IMR-90 (cell line): ENCODE measurements at regions not wholly inside any gene's neighbourhood (a gene's known extent, or its start where the extent isn't known, plus 50 kb on each side); places are given as distances from the start of the nearest gene placed in this dataset.

ENCODE experiments used
- ATAC-seq: fragments of 200-7000 bp; cut with Tn5 transposase; 2 replicates; pipeline ENCODE4 v1.9.1; 2020; ENCODE audit warnings: low read depth, mild to moderate bottlenecking, moderate library complexity
- BruUV-seq: library from RNA; stranded (reverse); fragments of 400-500 nt; replicated peaks from 2 replicates; lab custom pipeline; 2021; lab: Mats Ljungman, UMichigan
- CTCF ChIA-PET: fragments of 300-600 bp; formaldehyde crosslinking; extraction: SDS; loops from one replicate; lab custom pipeline; 2021; ENCODE audit warnings: antibody characterized with exemption; lab: Yijun Ruan, JAX
- POLR2A ChIA-PET: fragments of 300-600 bp; sonication (Branson Sonifier 250); formaldehyde crosslinking; loops from one replicate; lab custom pipeline; 2022; ENCODE audit warnings: antibody characterized with exemption; ENCODE audit not compliant: unreplicated experiment; lab: Charles Lee
- DNase-seq: peaks from one replicate; pipeline ENCODE4 v3.0.0; 2013
- H2AFZ ChIP-seq: replicated peaks from 2 replicates; pipeline ENCODE3; 2013; ENCODE audit warnings: low read length, mild to moderate bottlenecking; ENCODE audit not compliant: poor library complexity
- H2AK5ac ChIP-seq: 2 replicates; pipeline ENCODE4 v1.6.1; 2013; ENCODE audit warnings: low read depth, low read length, inconsistent platforms
- H2AK9ac ChIP-seq: replicated peaks from 2 replicates; pipeline ENCODE3; 2013; ENCODE audit warnings: mild to moderate bottlenecking, low read depth, low read length, moderate library complexity; ENCODE audit not compliant: poor library complexity
- H2BK120ac ChIP-seq: 2 replicates; pipeline ENCODE4 v1.6.1; 2013; ENCODE audit warnings: low read depth, low read length, inconsistent platforms
- H2BK15ac ChIP-seq: 3 replicates; pipeline ENCODE4 v1.6.1; 2013; ENCODE audit warnings: low read depth, low read length, inconsistent platforms
- H2BK20ac ChIP-seq: 2 replicates; pipeline ENCODE4 v1.6.1; 2013; ENCODE audit warnings: low read depth, mild to moderate bottlenecking, inconsistent platforms, low read length, moderate library complexity
- H2BK5ac ChIP-seq: 2 replicates; pipeline ENCODE4 v1.6.1; 2013; ENCODE audit warnings: mild to moderate bottlenecking, low read depth, low read length, inconsistent platforms; ENCODE audit not compliant: poor library complexity, severe bottlenecking
- H3K14ac ChIP-seq: replicated peaks from 2 replicates; pipeline ENCODE4 v1.6.1; 2013; ENCODE audit warnings: low read depth, low read length, inconsistent platforms
- H3K18ac ChIP-seq: 2 replicates; pipeline ENCODE4 v1.6.1; 2013; ENCODE audit warnings: low read depth, low read length, control low read depth
- H3K23ac ChIP-seq: 2 replicates; pipeline ENCODE4 v1.6.1; 2013; ENCODE audit warnings: low read depth, low read length, inconsistent platforms
- H3K27ac ChIP-seq: 2 replicates; pipeline ENCODE4 v1.5.1; 2013; ENCODE audit warnings: mild to moderate bottlenecking, control low read depth, low read length; ENCODE audit not compliant: insufficient read depth
- H3K27me3 ChIP-seq: 2 replicates; pipeline ENCODE4 v1.6.1; 2013; ENCODE audit warnings: low read length; ENCODE audit not compliant: control insufficient read depth, insufficient read depth
- H3K36me3 ChIP-seq: 2 replicates; pipeline ENCODE4 v1.6.1; 2013; ENCODE audit warnings: low read length, mixed read lengths; ENCODE audit not compliant: control insufficient read depth, insufficient read depth
- H3K4ac ChIP-seq: 2 replicates; pipeline ENCODE4 v1.6.1; 2013; ENCODE audit warnings: low read depth, low read length, inconsistent platforms
- H3K4me1 ChIP-seq: 2 replicates; pipeline ENCODE4 v1.6.1; 2013; ENCODE audit warnings: low read length, mixed read lengths; ENCODE audit not compliant: control insufficient read depth, insufficient read depth
- H3K4me2 ChIP-seq: 2 replicates; pipeline ENCODE4 v1.6.1; 2013; ENCODE audit warnings: low read depth, mild to moderate bottlenecking, control low read depth, low read length, moderate library complexity
- H3K4me3 ChIP-seq: 2 replicates; pipeline ENCODE4 v1.5.1; 2013; ENCODE audit warnings: low read depth, mild to moderate bottlenecking, control low read depth, low read length, moderate library complexity; ENCODE audit not compliant: insufficient read depth
- H3K56ac ChIP-seq: 2 replicates; pipeline ENCODE4 v1.6.1; 2013; ENCODE audit warnings: low read length, inconsistent platforms; ENCODE audit not compliant: insufficient read depth; ENCODE audit errors: extremely low read depth
- H3K79me1 ChIP-seq, 2 experiments: 2 replicates each; pipeline ENCODE4 v1.6.1; 2013; ENCODE audit warnings: low read length in 2 of 2, inconsistent platforms in 1 of 2, low read depth in 1 of 2
- H3K9ac ChIP-seq: 2 replicates; pipeline ENCODE4 v1.6.1; 2013; ENCODE audit warnings: low read depth, low read length, control low read depth
- H3K9me1 ChIP-seq: 2 replicates; pipeline ENCODE4 v1.6.1; 2013; ENCODE audit warnings: low read length, inconsistent platforms; ENCODE audit not compliant: insufficient read depth
- H3K9me3 ChIP-seq: 2 replicates; pipeline ENCODE4 v1.6.1; 2013; ENCODE audit warnings: low read length; ENCODE audit not compliant: control insufficient read depth, insufficient read depth
- H4K20me1 ChIP-seq: 2 replicates; pipeline ENCODE4 v1.6.1; 2013; ENCODE audit warnings: low read length, inconsistent platforms; ENCODE audit not compliant: insufficient read depth
- H4K5ac ChIP-seq: 2 replicates; pipeline ENCODE4 v1.6.1; 2013; ENCODE audit warnings: mild to moderate bottlenecking, low read depth, low read length, control low read depth
- H4K8ac ChIP-seq, 2 experiments: 2 replicates each; pipeline ENCODE4 v1.6.1; 2013; ENCODE audit warnings: low read depth in 2 of 2, low read length in 2 of 2, control low read depth in 1 of 2, inconsistent platforms in 1 of 2
- H4K91ac ChIP-seq: 2 replicates; pipeline ENCODE4 v1.6.1; 2013; ENCODE audit warnings: low read depth, low read length, inconsistent platforms; ENCODE audit not compliant: insufficient read depth
- POLR2A ChIP-seq: IDR thresholded peaks from 2 replicates; pipeline ENCODE4 v1.6.1; 2012; ENCODE audit warnings: mild to moderate bottlenecking, low read depth, low read length
- WGBS, 2 experiments: methylation state at CpG; one replicate each; pipeline versions ENCODE4 v1.1.5 to v1.1.7; 2013; ENCODE audit warnings: missing lambda C conversion rate in 2 of 2; ENCODE audit not compliant: insufficient read length in 1 of 2; ENCODE audit errors: extremely low coverage in 2 of 2; 5-methylcytosine and 5-hydroxymethylcytosine counted together
- dilution Hi-C: fragments of 300-500 bp; cut with HindIII; formaldehyde crosslinking; loops from one replicate; pipeline ENCODE4 v1.14.3; 2018; ENCODE audit warnings: low sequenced_read_pairs; ENCODE audit not compliant: unreplicated experiment
- in situ Hi-C: fragments of 300-500 bp; cut with MboI; formaldehyde crosslinking; loops from 3 replicates; pipeline ENCODE4 v1.14.3; 2019; ENCODE audit warnings: low sequenced_read_pairs, inconsistent platforms, mixed read lengths
- intact Hi-C: fragments of 100-400 bp; cut with micrococcal nuclease; formaldehyde crosslinking; loops from 2 replicates; pipeline ENCODE4 v1.10.0; 2022

DNA sequence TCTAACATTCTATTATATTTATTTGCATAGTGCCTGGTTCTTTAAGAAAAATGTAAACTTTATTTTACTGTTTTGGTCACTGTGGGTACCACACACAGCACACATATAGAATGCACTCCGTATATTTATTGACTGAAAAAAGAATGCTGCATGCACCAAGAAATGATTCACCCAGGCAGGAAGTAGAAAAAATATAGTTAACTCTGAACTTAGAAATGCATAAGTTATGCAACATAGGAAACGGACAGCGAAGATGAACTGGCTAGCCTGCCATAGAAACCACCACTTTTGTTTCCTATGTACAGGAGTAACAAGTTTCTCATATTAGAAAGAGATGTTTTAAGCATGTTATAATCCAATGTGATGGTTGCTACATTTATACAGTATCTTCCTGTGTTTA, 635.8 kb downstream of the DSC3 start:
- Histone ChIP-seq H3K56ac (no peak overlapping the region), H3K4me3 (no peak overlapping the region), H2BK120ac (no peak overlapping the region), H4K91ac (no peak overlapping the region), H3K9me3 (peaks cover 2% of the 10 kb centered on the region; the same call in 1 of the 2 replicates), H4K20me1 (no peaks in the 10 kb centered on the region), H2AFZ (no peak overlapping the region), H3K23ac (no peak overlapping the region), H3K9me1 (no peaks in the 10 kb centered on the region), H4K5ac (no peak overlapping the region), H3K4ac (no peak overlapping the region), H2BK5ac (no peak overlapping the region), H3K79me1 (no peaks in the 10 kb centered on the region), H2AK5ac (no peak overlapping the region), H3K4me1 (no peaks in the 10 kb centered on the region), H3K14ac (no peak overlapping the region), H4K8ac (no peak overlapping the region), H2BK15ac (no peak overlapping the region), H3K4me2 (no peak overlapping the region), H3K27me3 (no peaks in the 10 kb centered on the region), H2AK9ac (no peak overlapping the region), H2BK20ac (no peak overlapping the region), H3K36me3 (no peaks in the 10 kb centered on the region), H3K18ac (no peak overlapping the region), H3K27ac (no peak overlapping the region), H3K9ac (no peak overlapping the region)
- in situ Hi-C loops: no loop called here
- BruUV-seq: no TSS peak
- ChIA-PET POLR2A (no interaction called here), CTCF (no interaction called here)
- DNase-seq: no peak
- TF ChIP-seq POLR2A: no peak
- dilution Hi-C loops: no loop called here
- intact Hi-C loops: no loop called here
- no CpG with 5 or more reads among the region's 3 CpGs for WGBS, 2 experiments
- no peak for ATAC-seq
